Fibroblast of lung (primary cell): ENCODE measurements at regions not wholly inside any gene's neighbourhood (a gene's known extent, or its start where the extent isn't known, plus 50 kb on each side); places are given as distances from the start of the nearest gene placed in this dataset.
"Not testable (repeated sequence)": the region's sequence is repeated elsewhere in the genome, so short reads cannot be mapped to it uniquely, and the experiment has no call there.

ENCODE experiments used
- DNase-seq, 2 donors: peaks; one replicate each; pipeline versions ENCODE4 v3.0.0 to v3.0.0-alpha.2; 2010; ENCODE audit warnings: low read depth in 2 of 2
- H2AFZ ChIP-seq: 2 replicates; pipeline ENCODE4 v1.5.1; 2012; ENCODE audit warnings: low read length, control low read depth, inconsistent platforms
- H3K27ac ChIP-seq: 2 replicates; pipeline ENCODE4 v1.5.1; 2011; ENCODE audit warnings: low read length, control low read depth; ENCODE audit not compliant: insufficient read depth
- H3K27me3 ChIP-seq: 2 replicates; pipeline ENCODE4 v1.5.1; 2011; ENCODE audit warnings: mild to moderate bottlenecking, low read length; ENCODE audit not compliant: control insufficient read depth, insufficient read depth
- H3K36me3 ChIP-seq: 2 replicates; pipeline ENCODE4 v1.5.1; 2011; ENCODE audit warnings: low read length; ENCODE audit not compliant: control insufficient read depth, insufficient read depth
- H3K4me1 ChIP-seq: 2 replicates; pipeline ENCODE4 v1.5.1; 2011; ENCODE audit warnings: low read length; ENCODE audit not compliant: control insufficient read depth, insufficient read depth; ENCODE audit errors: extremely low read depth
- H3K4me2 ChIP-seq: 2 replicates; pipeline ENCODE4 v1.5.1; 2011; ENCODE audit warnings: low read length, control low read depth; ENCODE audit not compliant: insufficient read depth; ENCODE audit errors: extremely low read depth
- H3K4me3 ChIP-seq, 4 experiments: fragments of 200-600 bp in 1 of 4; sonication (generic) in 1 of 4; replicated peaks in 1 of 4; 2 replicates each; pipeline ENCODE4 v1.5.1; 2011 to 2016; ENCODE audit warnings: low read length in 4 of 4, low read depth in 3 of 4, mild to moderate bottlenecking in 3 of 4, control low read depth in 2 of 4, inconsistent platforms in 1 of 4, mixed read lengths in 1 of 4; ENCODE audit not compliant: insufficient read depth in 1 of 4; ENCODE audit errors: control extremely low read depth in 1 of 4
- H3K79me2 ChIP-seq: 2 replicates; pipeline ENCODE4 v1.5.1; 2012; ENCODE audit warnings: mild to moderate bottlenecking, low read length, inconsistent platforms; ENCODE audit not compliant: control insufficient read depth, insufficient read depth
- H3K9ac ChIP-seq: 2 replicates; pipeline ENCODE4 v1.5.1; 2011; ENCODE audit warnings: mild to moderate bottlenecking, low read length, control low read depth; ENCODE audit not compliant: insufficient read depth
- H3K9me3 ChIP-seq: 2 replicates; pipeline ENCODE4 v1.5.1; 2012; ENCODE audit warnings: low read depth, low read length; ENCODE audit not compliant: control insufficient read depth, insufficient read depth
- H4K20me1 ChIP-seq: 2 replicates; pipeline ENCODE4 v1.5.1; 2011; ENCODE audit warnings: low read length; ENCODE audit not compliant: control insufficient read depth, insufficient read depth; ENCODE audit errors: extremely low read depth

- H3K27ac ChIP-seq, H3K9me3 ChIP-seq, H4K20me1 ChIP-seq, H3K9ac ChIP-seq, H3K79me2 ChIP-seq, H3K36me3 ChIP-seq, DNase-seq, H3K4me3 ChIP-seq, H2AFZ ChIP-seq, H3K4me2 ChIP-seq, H3K4me1 ChIP-seq, H3K27me3 ChIP-seq: not testable (repeated sequence)
Observed at GRCh38 chr4:49270435-49270834, 284.4 kb downstream of the CWH43 start.

- H3K27ac ChIP-seq, H3K4me2 ChIP-seq, DNase-seq, H3K4me1 ChIP-seq, H3K9me3 ChIP-seq, H4K20me1 ChIP-seq, H3K79me2 ChIP-seq, H3K27me3 ChIP-seq, H2AFZ ChIP-seq, H3K36me3 ChIP-seq, H3K4me3 ChIP-seq, H3K9ac ChIP-seq: not testable (repeated sequence)
Observed at GRCh38 chr4:49270912-49271311, 284.8 kb downstream of the CWH43 start.

GRCh38 chr4:49285905-49286304 lies 299.8 kb downstream of the CWH43 start:
- H4K20me1 ChIP-seq, H3K4me1 ChIP-seq, DNase-seq, H3K4me3 ChIP-seq, H2AFZ ChIP-seq, H3K36me3 ChIP-seq, H3K9me3 ChIP-seq, H3K27me3 ChIP-seq, H3K9ac ChIP-seq, H3K27ac ChIP-seq, H3K4me2 ChIP-seq, H3K79me2 ChIP-seq: not testable (repeated sequence)

GRCh38 chr4:49286926-49287745 lies 301.1 kb downstream of the CWH43 start:
- not testable (repeated sequence) for DNase-seq, H3K27me3 ChIP-seq, H3K9ac ChIP-seq, H3K4me2 ChIP-seq, H3K4me1 ChIP-seq, H4K20me1 ChIP-seq, H3K9me3 ChIP-seq, H2AFZ ChIP-seq, H3K27ac ChIP-seq, H3K79me2 ChIP-seq, H3K4me3 ChIP-seq, H3K36me3 ChIP-seq

- H3K27me3 ChIP-seq, H3K9me3 ChIP-seq, H3K9ac ChIP-seq, H3K79me2 ChIP-seq, H3K27ac ChIP-seq, H3K4me2 ChIP-seq, H3K36me3 ChIP-seq, H3K4me1 ChIP-seq, H4K20me1 ChIP-seq, H2AFZ ChIP-seq, H3K4me3 ChIP-seq: not testable (repeated sequence)
- DNase-seq: peak in 1 of 2 donors; percentile 2
Observed at GRCh38 chr4:49287893-49288292, 301.8 kb downstream of the CWH43 start.

GRCh38 chr4:49288796-49289195 lies 302.7 kb downstream of the CWH43 start:
- not testable (repeated sequence) for H2AFZ ChIP-seq, H3K27ac ChIP-seq, H3K36me3 ChIP-seq, H3K9me3 ChIP-seq, H3K9ac ChIP-seq, H3K79me2 ChIP-seq, H3K4me2 ChIP-seq, H3K4me1 ChIP-seq, H3K4me3 ChIP-seq, H3K27me3 ChIP-seq, H4K20me1 ChIP-seq
- DNase-seq: peak in 1 of 2 donors; percentile 0

GRCh38 chr4:49314815-49315214 lies 328.7 kb downstream of the CWH43 start:
- not testable (repeated sequence) for H3K27ac ChIP-seq, H3K4me1 ChIP-seq, DNase-seq, H3K9me3 ChIP-seq, H3K9ac ChIP-seq, H4K20me1 ChIP-seq, H3K79me2 ChIP-seq, H3K4me3 ChIP-seq, H3K4me2 ChIP-seq, H3K36me3 ChIP-seq, H3K27me3 ChIP-seq, H2AFZ ChIP-seq
